Transverse colon (tissue), 4 donors: ENCODE measurements at regions not wholly inside any gene's neighbourhood (a gene's known extent, or its start where the extent isn't known, plus 50 kb on each side); places are given as distances from the start of the nearest gene placed in this dataset.

ENCODE experiments used
- DNase-seq: peaks from one replicate; pipeline ENCODE4 v3.0.0-alpha.2; 2019
- H3K27ac ChIP-seq, 4 donors: fragments of 200-600 bp; sonication (generic); 2 replicates each; pipeline ENCODE4 v1.5.1; 2016 to 2018; ENCODE audit warnings: inconsistent platforms in 4 of 4
- H3K27me3 ChIP-seq: fragments of 200-600 bp; sonication (generic); 2 replicates; pipeline ENCODE4 v1.5.1; 2017; ENCODE audit warnings: inconsistent platforms
- H3K36me3 ChIP-seq, 4 donors: fragments of 200-600 bp; sonication (generic); 2 replicates each; pipeline ENCODE4 v1.5.1; 2017 to 2019; ENCODE audit warnings: inconsistent platforms in 4 of 4
- H3K4me1 ChIP-seq, 4 donors: fragments of 200-600 bp; sonication (generic); 2 replicates each; pipeline ENCODE4 v1.5.1; 2017 to 2020; ENCODE audit warnings: inconsistent platforms in 4 of 4
- H3K4me3 ChIP-seq, 4 donors: fragments of 200-600 bp; sonication (generic); 1 replicate in 1 of 4; 2 replicates in 3 of 4; pipeline versions ENCODE4 v1.5.1 to v1.6.1; 2017 to 2019; ENCODE audit warnings: inconsistent platforms in 4 of 4
- H3K9me3 ChIP-seq, 2 donors: fragments of 200-600 bp; sonication (generic); 2 replicates each; pipeline ENCODE4 v1.5.1; 2017 to 2019; ENCODE audit warnings: inconsistent platforms in 2 of 2
- EP300 ChIP-seq: sonication (generic); formaldehyde crosslinking; IDR thresholded peaks from one replicate; pipeline ENCODE4 v1.6.1; 2017; ENCODE audit warnings: antibody characterized with exemption, low read depth
- POLR2A ChIP-seq: fragments of 450-650 bp; IDR thresholded peaks from one replicate; pipeline ENCODE4 v1.6.1; 2016; ENCODE audit warnings: antibody characterized with exemption, mild to moderate bottlenecking, moderate library complexity
- POLR2AphosphoS5 ChIP-seq, 3 donors: sonication (generic); formaldehyde crosslinking; IDR thresholded peaks; one replicate each; pipeline ENCODE4 v1.6.1; 2016; ENCODE audit warnings: antibody characterized with exemption in 3 of 3
- WGBS, 2 donors: methylation state at CpG; one replicate each; pipeline ENCODE4 v1.1.5; 2018; ENCODE audit warnings: low coverage in 1 of 2; 5-methylcytosine and 5-hydroxymethylcytosine counted together
- in situ Hi-C, 4 donors: fragments of 200-750 bp; cut with MboI; loops; one replicate each; pipeline versions ENCODE4 v1.15.0 to v1.15.1; 2017; ENCODE audit warnings: low sequenced_read_pairs in 3 of 4, low pct_ligation_motif_present in 1 of 4, low pct_unique_long_range_greater_than_20kb in 1 of 4
- intact Hi-C: fragments of 100-400 bp; cut with DNase I; formaldehyde crosslinking; loops from one replicate; pipeline ENCODE4 v1.15.1; 2023; ENCODE audit warnings: low total_unique reads
- TF ChIP-seq, protein P1 (sequence below), 5 experiments: fragments of 200-600 bp in 3 of 5; fragments of 450-650 bp in 2 of 5; sonication (generic) in 3 of 5; IDR thresholded peaks; 1 replicate in 2 of 5; 2 replicates in 3 of 5; pipeline ENCODE4 v1.5.1; 2016 to 2017; ENCODE audit warnings: antibody characterized with exemption in 5 of 5, inconsistent platforms in 3 of 5, mild to moderate bottlenecking in 2 of 5, moderate library complexity in 1 of 5

DNA sequence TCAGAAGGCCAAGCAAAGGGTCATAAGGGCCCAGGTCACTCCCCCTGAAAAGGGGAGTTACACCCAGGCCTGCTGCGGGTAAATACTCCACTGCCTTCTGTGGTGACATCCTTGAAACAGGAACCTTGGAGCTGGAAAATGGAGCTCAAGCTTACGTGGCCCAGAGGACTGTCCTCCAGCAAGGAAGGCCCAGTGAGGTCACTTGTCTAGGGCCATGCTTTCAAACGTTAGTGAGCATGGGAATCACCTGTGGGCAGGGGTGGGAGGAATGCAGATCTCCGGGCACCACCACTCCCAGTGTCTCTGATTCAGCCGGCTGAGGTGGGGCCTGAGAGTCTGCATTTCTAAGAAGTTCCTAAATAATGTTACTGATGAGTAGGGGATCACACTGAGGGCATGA is 140.5 kb upstream of the CCND2 start:
- H3K4me1 ChIP-seq, result no peaks in the 10 kb centered on the region
- H3K9me3 ChIP-seq, result peaks cover 0 to 4% of the 10 kb centered on the region in 2 donors
- H3K27me3 ChIP-seq, result no peaks in the 10 kb centered on the region
- intact Hi-C loops, result no loop called here
- in situ Hi-C loops, result no loop called here
- TF ChIP-seq POLR2A (no peak), EP300 (no peak), POLR2AphosphoS5 (IDR thresholded peaks at IDR 0.05) (no peak)
- TF ChIP-seq, protein P1, sequence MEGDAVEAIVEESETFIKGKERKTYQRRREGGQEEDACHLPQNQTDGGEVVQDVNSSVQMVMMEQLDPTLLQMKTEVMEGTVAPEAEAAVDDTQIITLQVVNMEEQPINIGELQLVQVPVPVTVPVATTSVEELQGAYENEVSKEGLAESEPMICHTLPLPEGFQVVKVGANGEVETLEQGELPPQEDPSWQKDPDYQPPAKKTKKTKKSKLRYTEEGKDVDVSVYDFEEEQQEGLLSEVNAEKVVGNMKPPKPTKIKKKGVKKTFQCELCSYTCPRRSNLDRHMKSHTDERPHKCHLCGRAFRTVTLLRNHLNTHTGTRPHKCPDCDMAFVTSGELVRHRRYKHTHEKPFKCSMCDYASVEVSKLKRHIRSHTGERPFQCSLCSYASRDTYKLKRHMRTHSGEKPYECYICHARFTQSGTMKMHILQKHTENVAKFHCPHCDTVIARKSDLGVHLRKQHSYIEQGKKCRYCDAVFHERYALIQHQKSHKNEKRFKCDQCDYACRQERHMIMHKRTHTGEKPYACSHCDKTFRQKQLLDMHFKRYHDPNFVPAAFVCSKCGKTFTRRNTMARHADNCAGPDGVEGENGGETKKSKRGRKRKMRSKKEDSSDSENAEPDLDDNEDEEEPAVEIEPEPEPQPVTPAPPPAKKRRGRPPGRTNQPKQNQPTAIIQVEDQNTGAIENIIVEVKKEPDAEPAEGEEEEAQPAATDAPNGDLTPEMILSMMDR (IDR thresholded peaks at IDR 0.05), result no peak
- H3K36me3 ChIP-seq, result no peaks in the 10 kb centered on the region
- H3K4me3 ChIP-seq, result no peak overlapping the region
- no peak for DNase-seq
- H3K27ac ChIP-seq, result no peak overlapping the region
- 83% methylated on average over 5 of the region's 5 CpGs; no CpG with 5 or more reads in 1 of the 2 donors for WGBS, 2 donors

DNA sequence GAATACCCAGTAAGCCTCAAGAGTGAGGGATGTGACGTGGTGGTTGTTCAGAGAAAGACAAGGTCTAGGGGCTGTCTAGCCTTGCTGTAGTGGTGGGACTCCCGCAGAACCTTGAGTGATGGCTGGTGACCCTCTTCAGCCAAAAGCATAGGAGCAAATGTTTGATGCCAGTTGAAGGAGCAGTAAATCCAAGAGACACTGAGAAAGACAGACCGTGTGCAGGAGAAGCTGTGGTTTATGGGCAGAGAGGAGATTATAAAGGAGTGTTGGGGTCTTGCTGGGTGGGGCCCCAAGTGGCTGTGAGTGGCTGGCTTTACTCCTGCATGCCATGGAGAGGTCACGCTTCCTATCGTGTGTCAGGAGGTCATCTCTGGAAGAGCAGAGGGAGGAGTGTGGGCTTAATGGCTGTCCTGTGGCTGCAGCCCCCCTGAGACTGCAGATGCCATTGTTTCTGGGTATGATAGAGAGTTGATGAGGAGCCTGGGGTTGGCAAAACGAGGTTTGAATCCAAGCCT is 152.0 kb upstream of the CCND2 start:
- Histone ChIP-seq H3K36me3 (no peaks in the 10 kb centered on the region), H3K27ac (no peak overlapping the region), H3K4me3 (no peak overlapping the region), H3K27me3 (no peaks in the 10 kb centered on the region), H3K4me1 (peaks cover 13 to 20% (median 17%) of the 10 kb centered on the region in 4 donors), H3K9me3 (no peaks in the 10 kb centered on the region)
- intact Hi-C loops (no loop called here), in situ Hi-C loops (loop anchor here in 2 of 4 donors (25.0 kb wide), 1 partner anchor 166 kb away; no protein-coding TSS in a partner anchor)
- DNase-seq, result no peak
- WGBS, 2 donors, result 20 to 69% methylated on average over 1 to 6 of the region's 6 CpGs
- TF ChIP-seq EP300, result no peak
- TF ChIP-seq POLR2A, result no peak
- TF ChIP-seq POLR2AphosphoS5 (IDR thresholded peaks at IDR 0.05), result no peak
- TF ChIP-seq, protein P1 (IDR thresholded peaks at IDR 0.05), result no peak

DNA sequence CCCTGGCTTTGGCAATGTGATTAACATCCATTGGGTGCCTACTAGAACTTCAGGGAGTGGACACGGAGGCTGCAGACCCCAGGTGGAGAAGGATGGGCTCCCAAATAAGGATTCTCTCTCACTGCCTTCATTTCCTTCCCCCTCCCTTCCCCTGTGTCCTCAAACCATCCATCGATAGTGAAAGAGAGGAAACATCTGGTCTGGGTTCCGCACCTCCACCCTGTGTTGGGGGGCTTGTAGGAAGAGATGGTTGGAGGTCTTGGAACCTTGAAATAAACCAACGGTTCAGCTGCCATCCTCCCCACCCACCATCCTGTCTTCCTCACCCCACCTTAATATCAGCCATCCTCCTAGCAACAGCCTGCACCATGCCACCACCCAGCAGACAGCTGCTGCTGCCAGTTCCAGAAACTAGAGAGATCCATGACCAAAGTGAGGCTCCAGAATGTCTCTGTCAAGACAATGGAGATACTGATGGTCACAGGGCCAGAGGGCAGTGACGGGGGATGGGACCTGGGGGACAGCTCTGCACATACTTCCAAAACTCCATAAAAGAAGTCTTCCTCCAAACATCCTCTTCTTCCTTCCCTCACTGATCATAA is 153.1 kb upstream of the CCND2 start:
- no peaks in the 10 kb centered on the region for H3K9me3 ChIP-seq
- no peaks in the 10 kb centered on the region for H3K36me3 ChIP-seq
- intact Hi-C loops (no loop called here), in situ Hi-C loops (loop anchor here in 2 of 4 donors (25.0 kb wide), 1 partner anchor 167 kb away; no protein-coding TSS in a partner anchor)
- no peaks in the 10 kb centered on the region for H3K27me3 ChIP-seq
- H3K4me1 ChIP-seq, result peaks cover 23 to 31% (median 26%) of the 10 kb centered on the region in 4 donors
- WGBS, 2 donors, result 77 to 81% methylated on average over 4 to 5 of the region's 5 CpGs
- H3K4me3 ChIP-seq, result no peak overlapping the region
- H3K27ac ChIP-seq, result no peak overlapping the region
- TF ChIP-seq POLR2AphosphoS5 (IDR thresholded peaks at IDR 0.05) (no peak), POLR2A (no peak), EP300 (no peak)
- TF ChIP-seq, protein P1 (IDR thresholded peaks at IDR 0.05), result no peak
- no peak for DNase-seq

DNA sequence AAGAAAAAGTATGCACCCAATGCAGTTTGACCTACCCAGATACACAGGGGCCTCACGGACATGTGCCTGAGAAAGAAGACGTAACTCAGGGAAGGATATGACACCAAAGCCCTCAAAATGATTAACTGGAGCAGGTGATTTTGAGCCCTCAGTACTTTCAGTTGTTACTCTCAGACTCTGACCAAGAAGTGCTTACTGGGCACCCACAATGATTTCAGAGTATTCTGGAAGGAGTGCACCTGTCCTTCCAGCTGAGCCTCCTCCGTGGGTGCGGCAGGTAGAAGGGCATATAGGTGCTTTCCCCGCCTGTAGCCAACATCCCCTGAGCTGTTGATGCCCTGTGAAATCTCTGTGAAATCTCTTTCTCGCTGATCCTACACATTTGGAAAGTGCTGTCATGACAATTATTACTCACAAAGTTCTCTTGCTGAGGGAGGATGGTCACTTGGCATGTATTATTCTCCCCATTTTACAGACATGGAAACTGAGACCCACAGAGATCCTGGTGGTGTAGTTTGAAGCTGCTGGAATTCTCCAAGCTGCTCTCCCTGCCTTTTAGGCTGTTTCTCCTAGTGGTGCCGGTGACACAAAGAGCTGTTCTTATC is 154.3 kb upstream of the CCND2 start:
- 46 to 60% methylated on average over 2 to 7 of the region's 7 CpGs for WGBS, 2 donors
- Histone ChIP-seq H3K36me3 (no peaks in the 10 kb centered on the region), H3K4me3 (no peak overlapping the region), H3K27me3 (no peaks in the 10 kb centered on the region), H3K9me3 (no peaks in the 10 kb centered on the region), H3K27ac (no peak overlapping the region), H3K4me1 (peaks cover 23 to 33% (median 27%) of the 10 kb centered on the region in 4 donors)
- intact Hi-C loops (loop anchor here (5.0 kb wide), 1 partner anchor 1628 kb away; no protein-coding TSS in a partner anchor), in situ Hi-C loops (loop anchor here in 3 of 4 donors (10.0 to 25.0 kb wide), 2 partner anchors 156 to 168 kb away; partner anchors contain the start of gene CCND2 (in 1 of the 3))
- DNase-seq, result peak; percentile 27
- no peak for TF ChIP-seq POLR2AphosphoS5 (IDR thresholded peaks at IDR 0.05)
- TF ChIP-seq POLR2A, result no peak
- TF ChIP-seq, protein P1 (IDR thresholded peaks at IDR 0.05), result no peak
- TF ChIP-seq EP300, result no peak
